Stimulated activated CD8-positive, alpha-beta memory T cell treated with anti-CD3 and anti-CD28 coated beads, Interleukin-4, amount 100 ng/mL, for 48 hours (primary cell): ENCODE measurements at regions not wholly inside any gene's neighbourhood (a gene's known extent, or its start where the extent isn't known, plus 50 kb on each side); places are given as distances from the start of the nearest gene placed in this dataset.

Experiments
- DNase-seq: peaks from one replicate; pipeline ENCODE4 v3.0.0-alpha.2; 2020

GRCh38 chr14:89022274-89022673, 197.8 kb downstream of the TTC8 start:
- DNase-seq, result no peak

- no peak for DNase-seq
Measured at GRCh38 chr14:89024691-89025090, 200.2 kb downstream of the TTC8 start.

- DNase-seq, result no peak
Measured at GRCh38 chr14:89025561-89026236, 201.2 kb downstream of the TTC8 start.

- peak; percentile 77 for DNase-seq
Measured at GRCh38 chr14:89027097-89027740, 202.8 kb downstream of the TTC8 start.

- DNase-seq, result no peak
Measured at GRCh38 chr14:89028462-89029134, 204.1 kb downstream of the TTC8 start.

GRCh38 chr14:89029961-89030694, 205.7 kb downstream of the TTC8 start:
- DNase-seq, result no peak

GRCh38 chr14:89030921-89031320, 206.5 kb downstream of the TTC8 start:
- DNase-seq, result no peak

GRCh38 chr14:89032086-89032649, 207.7 kb downstream of the TTC8 start:
- DNase-seq, result no peak

- no peak for DNase-seq
Measured at GRCh38 chr14:89033756-89034155, 209.3 kb downstream of the TTC8 start.

- DNase-seq, result no peak
Measured at GRCh38 chr14:89036371-89036770, 211.9 kb downstream of the TTC8 start.

GRCh38 chr14:89037065-89037464, 212.6 kb downstream of the TTC8 start:
- no peak for DNase-seq

- DNase-seq, result no peak
Measured at GRCh38 chr14:89040080-89040459, 215.6 kb downstream of the TTC8 start.

GRCh38 chr14:89040460-89041256, 216.2 kb downstream of the TTC8 start:
- DNase-seq, result peak; percentile 94

- no peak for DNase-seq
Measured at GRCh38 chr14:89041257-89041582, 216.8 kb downstream of the TTC8 start.

- DNase-seq, result no peak
Measured at GRCh38 chr14:89042021-89042420, 217.6 kb downstream of the TTC8 start.

GRCh38 chr14:89053303-89053702, 228.9 kb downstream of the TTC8 start:
- DNase-seq, result no peak

- DNase-seq, result no peak
Measured at GRCh38 chr14:89056394-89056793, 231.9 kb downstream of the TTC8 start.

GRCh38 chr14:89058697-89059096, 234.2 kb downstream of the TTC8 start:
- DNase-seq, result no peak

GRCh38 chr14:89060191-89060590, 235.7 kb downstream of the TTC8 start:
- no peak for DNase-seq

- no peak for DNase-seq
Measured at GRCh38 chr14:89061696-89062095, 237.2 kb downstream of the TTC8 start.

- DNase-seq, result no peak
Measured at GRCh38 chr14:89065879-89066278, 241.4 kb downstream of the TTC8 start.

- DNase-seq, result peak; percentile 24
Measured at GRCh38 chr14:89067293-89067972, 243.0 kb downstream of the TTC8 start.
